Activated T-helper 1 cell treated with Interleukin-2 at 50 U/mL for 16 hours (primary cell): ENCODE measurements at regions not wholly inside any gene's neighbourhood (a gene's known extent, or its start where the extent isn't known, plus 50 kb on each side); places are given as distances from the start of the nearest gene placed in this dataset.

Experiments used
- DNase-seq: peaks from one replicate; pipeline ENCODE4 v3.0.0-alpha.2; 2020; ENCODE audit warnings: low read depth

- no peak for DNase-seq
Measured at GRCh38 chr2:236317938-236318396, 53.8 kb upstream of the ASB18 start.

GRCh38 chr2:236318401-236318800, 54.2 kb upstream of the ASB18 start:
- no peak for DNase-seq

GRCh38 chr2:236319036-236319435, 54.8 kb upstream of the ASB18 start:
- DNase-seq = no peak

- DNase-seq = no peak
Measured at GRCh38 chr2:236321415-236321814, 57.2 kb upstream of the ASB18 start.

GRCh38 chr2:236333417-236334121, 69.4 kb upstream of the ASB18 start:
- DNase-seq = no peak

- DNase-seq = no peak
Measured at GRCh38 chr2:236334122-236334876, 70.1 kb upstream of the ASB18 start.

- DNase-seq = no peak
Measured at GRCh38 chr2:236335696-236336574, 71.7 kb upstream of the ASB18 start.

GRCh38 chr2:236336575-236337464, 72.6 kb upstream of the ASB18 start:
- DNase-seq = no peak

GRCh38 chr2:236337465-236338325, 73.5 kb upstream of the ASB18 start:
- DNase-seq = no peak

GRCh38 chr2:236338495-236339184, 74.4 kb upstream of the ASB18 start:
- DNase-seq = no peak

- no peak for DNase-seq
Measured at GRCh38 chr2:236340251-236340650, 76.0 kb upstream of the ASB18 start.

- no peak for DNase-seq
Measured at GRCh38 chr2:236341067-236341466, 76.9 kb upstream of the ASB18 start.

- DNase-seq = no peak
Measured at GRCh38 chr2:236341721-236342120, 77.5 kb upstream of the ASB18 start.

GRCh38 chr2:236342507-236342906, 78.3 kb upstream of the ASB18 start:
- no peak for DNase-seq

GRCh38 chr2:236342951-236343350, 78.7 kb upstream of the ASB18 start:
- DNase-seq = no peak

- DNase-seq = no peak
Measured at GRCh38 chr2:236343400-236344161, 79.4 kb upstream of the ASB18 start.

GRCh38 chr2:236344446-236344845, 80.2 kb upstream of the ASB18 start:
- no peak for DNase-seq

- DNase-seq = no peak
Measured at GRCh38 chr2:236345081-236345714, 81.0 kb upstream of the ASB18 start.

GRCh38 chr2:236346366-236346765, 82.2 kb upstream of the ASB18 start:
- DNase-seq = no peak
